ENCODE measurements at regions not wholly inside any gene's neighbourhood (a gene's known extent, or its start where the extent isn't known, plus 50 kb on each side); places are given as distances from the start of the nearest gene placed in this dataset.

- DNase-seq, result no peak
- Histone ChIP-seq H3K4me3 (no peak overlapping the region), H3K9me3 (no peaks in the 10 kb centered on the region), H3K27ac (no peak overlapping the region), H3K36me3 (no peaks in the 10 kb centered on the region), H3K27me3 (no peaks in the 10 kb centered on the region), H3K4me1 (no peaks in the 10 kb centered on the region)
- no peak for TF ChIP-seq POLR2A (IDR thresholded peaks at IDR 0.05)
- TF ChIP-seq CTCF (IDR thresholded peaks at IDR 0.05), result no peak
Observed at GRCh38 chr14:44297437-44297836, 209.6 kb downstream of the FSCB start.

- no peaks in the 10 kb centered on the region for H3K9me3 ChIP-seq
- no peaks in the 10 kb centered on the region for H3K36me3 ChIP-seq
- TF ChIP-seq CTCF (IDR thresholded peaks at IDR 0.05) (no peak), POLR2A (IDR thresholded peaks at IDR 0.05) (no peak)
Observed at GRCh38 chr14:44291366-44291915, 215.6 kb downstream of the FSCB start.

GRCh38 chr14:44287858-44288257 is 219.2 kb downstream of the FSCB start:
- Histone ChIP-seq H3K27me3 (no peaks in the 10 kb centered on the region), H3K27ac (no peak overlapping the region), H3K4me3 (no peak overlapping the region), H3K36me3 (no peaks in the 10 kb centered on the region), H3K9me3 (no peaks in the 10 kb centered on the region), H3K4me1 (no peaks in the 10 kb centered on the region)
- TF ChIP-seq CTCF (IDR thresholded peaks at IDR 0.05), result no peak
- TF ChIP-seq POLR2A (IDR thresholded peaks at IDR 0.05), result no peak
- DNase-seq, result no peak

More at GRCh38 chr14:44291366-44291915, 215.6 kb downstream of the FSCB start:
- H3K27me3 ChIP-seq, result no peaks in the 10 kb centered on the region
- no peak overlapping the region for H3K4me3 ChIP-seq
- no peak for DNase-seq
- H3K27ac ChIP-seq, result no peak overlapping the region
- no peaks in the 10 kb centered on the region for H3K4me1 ChIP-seq

- Histone ChIP-seq H3K27me3 (no peaks in the 10 kb centered on the region), H3K36me3 (no peaks in the 10 kb centered on the region), H3K27ac (no peak overlapping the region), H3K9me3 (no peaks in the 10 kb centered on the region), H3K4me3 (no peak overlapping the region), H3K4me1 (no peaks in the 10 kb centered on the region)
- TF ChIP-seq POLR2A (IDR thresholded peaks at IDR 0.05) (no peak), CTCF (IDR thresholded peaks at IDR 0.05) (no peak)
- DNase-seq, result no peak
Observed at GRCh38 chr14:44286201-44286600, 220.9 kb downstream of the FSCB start.

- H3K4me1 ChIP-seq, result no peaks in the 10 kb centered on the region
- H3K36me3 ChIP-seq, result no peaks in the 10 kb centered on the region
- TF ChIP-seq CTCF (IDR thresholded peaks at IDR 0.05) (no peak), POLR2A (IDR thresholded peaks at IDR 0.05) (no peak)
- DNase-seq, result no peak
- no peak overlapping the region for H3K4me3 ChIP-seq
- H3K9me3 ChIP-seq, result no peaks in the 10 kb centered on the region
- H3K27me3 ChIP-seq, result no peaks in the 10 kb centered on the region
- no peak overlapping the region for H3K27ac ChIP-seq
Observed at GRCh38 chr14:44283836-44284235, 223.2 kb downstream of the FSCB start.

GRCh38 chr14:44279357-44279756 is 227.7 kb downstream of the FSCB start:
- Histone ChIP-seq H3K4me1 (no peaks in the 10 kb centered on the region), H3K27me3 (no peaks in the 10 kb centered on the region), H3K27ac (no peak overlapping the region), H3K36me3 (no peaks in the 10 kb centered on the region), H3K4me3 (no peak overlapping the region), H3K9me3 (no peaks in the 10 kb centered on the region)
- DNase-seq, result no peak
- TF ChIP-seq POLR2A (IDR thresholded peaks at IDR 0.05), result no peak
- TF ChIP-seq CTCF (IDR thresholded peaks at IDR 0.05), result no peak
